HUES6 (cell line): ENCODE measurements at regions not wholly inside any gene's neighbourhood (a gene's known extent, or its start where the extent isn't known, plus 50 kb on each side); places are given as distances from the start of the nearest gene placed in this dataset.
"Not testable (repeated sequence)": the region's sequence is repeated elsewhere in the genome, so short reads cannot be mapped to it uniquely, and the experiment has no call there.

Experiments
- H3K27ac ChIP-seq: 2 replicates; pipeline ENCODE4 v1.7.0; 2013; ENCODE audit warnings: low read depth, mild to moderate bottlenecking, low read length, inconsistent platforms
- H3K27me3 ChIP-seq: 2 replicates; pipeline ENCODE4 v1.6.1; 2013; ENCODE audit warnings: low read length; ENCODE audit not compliant: control insufficient read depth, insufficient read depth
- H3K36me3 ChIP-seq: 2 replicates; pipeline ENCODE4 v1.6.1; 2013; ENCODE audit warnings: low read length; ENCODE audit not compliant: control insufficient read depth, insufficient read depth
- H3K4me1 ChIP-seq: 2 replicates; pipeline ENCODE4 v1.6.1; 2013; ENCODE audit warnings: low read length; ENCODE audit not compliant: control insufficient read depth, insufficient read depth
- H3K4me3 ChIP-seq: 2 replicates; pipeline ENCODE4 v1.5.1; 2013; ENCODE audit warnings: low read depth, low read length
- H3K9ac ChIP-seq: one replicate; pipeline ENCODE4 v1.6.1; 2013; ENCODE audit warnings: mild to moderate bottlenecking, low read length
- H3K9me3 ChIP-seq: 2 replicates; pipeline ENCODE4 v1.6.1; 2013; ENCODE audit warnings: low read depth, low read length; ENCODE audit not compliant: control insufficient read depth, insufficient read depth

GRCh38 chr10:90064295-90064694 lies 362.9 kb downstream of the KIF20B start:
- Histone ChIP-seq H3K4me3 (no peak overlapping the region), H3K27ac (no peak overlapping the region), H3K36me3 (no peaks in the 10 kb centered on the region), H3K9ac (no peak overlapping the region), H3K4me1 (no peaks in the 10 kb centered on the region), H3K27me3 (no peaks in the 10 kb centered on the region), H3K9me3 (0 out of 2 replicates have a peak, but pooled peaks cover 4% of the 10 kb centered on the region)

- H3K9ac ChIP-seq = no peak overlapping the region
- H3K27ac ChIP-seq = no peak overlapping the region
- no peaks in the 10 kb centered on the region for H3K4me1 ChIP-seq
- H3K9me3 ChIP-seq = peaks cover 23% of the 10 kb centered on the region
- no peaks in the 10 kb centered on the region for H3K36me3 ChIP-seq
- H3K27me3 ChIP-seq = no peaks in the 10 kb centered on the region
- H3K4me3 ChIP-seq = no peak overlapping the region
Measured at GRCh38 chr10:90066435-90066834, 365.0 kb downstream of the KIF20B start.

GRCh38 chr10:90075995-90076394 lies 374.6 kb downstream of the KIF20B start:
- Histone ChIP-seq H3K9me3 (peaks cover 87% of the 10 kb centered on the region), H3K36me3 (peaks cover 52% of the 10 kb centered on the region), H3K9ac (no peak overlapping the region), H3K27ac (no peak overlapping the region), H3K4me3 (no peak overlapping the region), H3K4me1 (0 out of 2 replicates have a peak, but pooled peaks cover 2% of the 10 kb centered on the region), H3K27me3 (no peaks in the 10 kb centered on the region)

- no peak overlapping the region for H3K9ac ChIP-seq
- H3K36me3 ChIP-seq = peaks cover 67% of the 10 kb centered on the region
- H3K27me3 ChIP-seq = no peaks in the 10 kb centered on the region
- H3K27ac ChIP-seq = peak overlapping the region; percentile 50; the same call in 1 of the 2 replicates
- H3K4me3 ChIP-seq = no peak overlapping the region; the same call in 1 of the 2 replicates
- H3K4me1 ChIP-seq = 0 out of 2 replicates have a peak, but pooled peaks cover 2% of the 10 kb centered on the region
- peaks cover 55% of the 10 kb centered on the region for H3K9me3 ChIP-seq
Measured at GRCh38 chr10:90079819-90080218, 378.4 kb downstream of the KIF20B start.

GRCh38 chr10:90086606-90087190 lies 385.3 kb downstream of the KIF20B start:
- peak overlapping the region; percentile 95 for H3K27ac ChIP-seq

GRCh38 chr10:90087197-90088023 lies 386.0 kb downstream of the KIF20B start:
- peak overlapping the region; percentile 64 for H3K9ac ChIP-seq
- H3K36me3 ChIP-seq = peaks cover 14% of the 10 kb centered on the region
- H3K27ac ChIP-seq = peak overlapping the region; percentile 95
- peaks cover 10% of the 10 kb centered on the region; the same call in 1 of the 2 replicates for H3K9me3 ChIP-seq
- peaks cover 15% of the 10 kb centered on the region for H3K4me1 ChIP-seq
- H3K4me3 ChIP-seq = peak overlapping the region; percentile 26; the same call in 1 of the 2 replicates
- H3K27me3 ChIP-seq = no peaks in the 10 kb centered on the region

More at GRCh38 chr10:90086606-90087190, 385.3 kb downstream of the KIF20B start:
- peak overlapping the region; percentile 64 for H3K9ac ChIP-seq
- H3K36me3 ChIP-seq = peaks cover 14% of the 10 kb centered on the region
- not testable (repeated sequence) for H3K4me3 ChIP-seq, H3K27me3 ChIP-seq, H3K9me3 ChIP-seq
- H3K4me1 ChIP-seq = peaks cover 15% of the 10 kb centered on the region

- Histone ChIP-seq H3K36me3 (peaks cover 8% of the 10 kb centered on the region), H3K4me3 (peak overlapping the region; percentile 26; the same call in 1 of the 2 replicates), H3K27me3 (no peaks in the 10 kb centered on the region), H3K9me3 (peaks cover 10% of the 10 kb centered on the region; the same call in 1 of the 2 replicates), H3K9ac (no peak overlapping the region), H3K4me1 (peaks cover 15% of the 10 kb centered on the region), H3K27ac (peak overlapping the region; percentile 95; the same call in 1 of the 2 replicates)
Measured at GRCh38 chr10:90088024-90088317, 386.6 kb downstream of the KIF20B start.

GRCh38 chr10:90089719-90090118 lies 388.3 kb downstream of the KIF20B start:
- no peaks in the 10 kb centered on the region for H3K36me3 ChIP-seq
- no peak overlapping the region; the same call in 1 of the 2 replicates for H3K27ac ChIP-seq
- H3K4me1 ChIP-seq = peaks cover 15% of the 10 kb centered on the region
- no peak overlapping the region for H3K9ac ChIP-seq
- H3K4me3 ChIP-seq = no peak overlapping the region
- H3K9me3 ChIP-seq = peaks cover 10% of the 10 kb centered on the region; the same call in 1 of the 2 replicates
- H3K27me3 ChIP-seq = no peaks in the 10 kb centered on the region

GRCh38 chr10:90096196-90096595 lies 394.8 kb downstream of the KIF20B start:
- H3K27me3 ChIP-seq = no peaks in the 10 kb centered on the region
- no peak overlapping the region for H3K27ac ChIP-seq

GRCh38 chr10:90107581-90107980 lies 406.2 kb downstream of the KIF20B start:
- not testable (repeated sequence) for H3K27me3 ChIP-seq, H3K27ac ChIP-seq, H3K9me3 ChIP-seq, H3K9ac ChIP-seq, H3K4me3 ChIP-seq, H3K36me3 ChIP-seq, H3K4me1 ChIP-seq

More at GRCh38 chr10:90096196-90096595, 394.8 kb downstream of the KIF20B start:
- Histone ChIP-seq H3K9ac (no peak overlapping the region), H3K4me3 (no peak overlapping the region), H3K4me1 (peaks cover 5% of the 10 kb centered on the region; the same call in 1 of the 2 replicates), H3K36me3 (no peaks in the 10 kb centered on the region), H3K9me3 (peaks cover 4% of the 10 kb centered on the region; the same call in 1 of the 2 replicates)

- Histone ChIP-seq H3K27ac (no peak overlapping the region), H3K27me3 (no peaks in the 10 kb centered on the region), H3K4me3 (no peak overlapping the region), H3K4me1 (no peaks in the 10 kb centered on the region), H3K36me3 (no peaks in the 10 kb centered on the region), H3K9ac (no peak overlapping the region), H3K9me3 (no peaks in the 10 kb centered on the region)
Measured at GRCh38 chr10:90111671-90112070, 410.3 kb downstream of the KIF20B start.
